KMS-11 (cell line): ENCODE measurements at regions not wholly inside any gene's neighbourhood (a gene's known extent, or its start where the extent isn't known, plus 50 kb on each side); places are given as distances from the start of the nearest gene placed in this dataset.

ENCODE experiments used
- H2AFZ ChIP-seq: fragments of 200-600 bp; sonication (generic); 2 replicates; pipeline ENCODE4 v1.6.1; 2016; ENCODE audit warnings: antibody characterized with exemption, mixed run types, low read depth
- H3K27ac ChIP-seq: fragments of 200-600 bp; sonication (generic); 2 replicates; pipeline ENCODE4 v1.6.1; 2016; ENCODE audit warnings: mild to moderate bottlenecking, mixed run types
- H3K27me3 ChIP-seq: fragments of 200-600 bp; sonication (generic); 2 replicates; pipeline ENCODE4 v1.6.1; 2017; ENCODE audit warnings: mild to moderate bottlenecking, low read depth, mixed run types, moderate library complexity; ENCODE audit not compliant: insufficient read depth
- H3K36me3 ChIP-seq: fragments of 200-600 bp; sonication (generic); 2 replicates; pipeline ENCODE4 v1.6.1; 2017; ENCODE audit warnings: mild to moderate bottlenecking, mixed run types; ENCODE audit not compliant: insufficient read depth
- H3K4me1 ChIP-seq: fragments of 200-600 bp; sonication (generic); 2 replicates; pipeline ENCODE4 v1.6.1; 2016; ENCODE audit warnings: mild to moderate bottlenecking, low read depth, mixed run types; ENCODE audit not compliant: poor library complexity, severe bottlenecking
- H3K4me2 ChIP-seq: fragments of 200-600 bp; sonication (generic); 2 replicates; pipeline ENCODE4 v1.7.0; 2016; ENCODE audit warnings: mild to moderate bottlenecking, mixed run types
- H3K4me3 ChIP-seq: fragments of 200-600 bp; sonication (generic); IDR thresholded peaks from 2 replicates; pipeline ENCODE4 v1.6.1; 2017; ENCODE audit warnings: low read depth, low read length, mixed read lengths; ENCODE audit not compliant: insufficient read depth
- H3K79me2 ChIP-seq: fragments of 200-600 bp; sonication (generic); 2 replicates; pipeline ENCODE4 v1.6.1; 2016; ENCODE audit warnings: low read depth, mixed run types; ENCODE audit not compliant: insufficient read depth
- H3K9ac ChIP-seq: fragments of 200-600 bp; sonication (generic); 2 replicates; pipeline ENCODE4 v1.6.1; 2016; ENCODE audit warnings: mild to moderate bottlenecking, mixed run types
- H4K20me1 ChIP-seq: fragments of 200-600 bp; sonication (generic); 2 replicates; pipeline ENCODE4 v1.6.1; 2016; ENCODE audit warnings: mild to moderate bottlenecking, mixed run types; ENCODE audit not compliant: insufficient read depth
- CTCF ChIP-seq: fragments of 200-600 bp; sonication (generic); conservative IDR thresholded peaks from 2 replicates; pipeline ENCODE4 v1.6.1; 2017; ENCODE audit warnings: low read depth, mild to moderate bottlenecking, antibody characterized with exemption, low read length, moderate library complexity, mixed read lengths

- no peak overlapping the region for H3K27ac ChIP-seq
- H3K9ac ChIP-seq, result no peak overlapping the region
- no peak for TF ChIP-seq CTCF
- H3K79me2 ChIP-seq, result no peaks in the 10 kb centered on the region
- no peaks in the 10 kb centered on the region for H3K36me3 ChIP-seq
- H3K4me2 ChIP-seq, result no peak overlapping the region
- H3K4me1 ChIP-seq, result no peaks in the 10 kb centered on the region
- no peak overlapping the region for H2AFZ ChIP-seq
- H4K20me1 ChIP-seq, result no peaks in the 10 kb centered on the region
- H3K27me3 ChIP-seq, result no peaks in the 10 kb centered on the region
- no peak overlapping the region for H3K4me3 ChIP-seq
These were observed 140.8 kb downstream of the HMHB1 start for GRCh38 chr5:143952809-143953208.

- Histone ChIP-seq H3K27me3 (no peaks in the 10 kb centered on the region), H4K20me1 (no peaks in the 10 kb centered on the region), H3K79me2 (no peaks in the 10 kb centered on the region), H3K9ac (no peak overlapping the region), H2AFZ (no peak overlapping the region), H3K4me3 (no peak overlapping the region), H3K4me1 (no peaks in the 10 kb centered on the region), H3K4me2 (no peak overlapping the region), H3K27ac (no peak overlapping the region), H3K36me3 (no peaks in the 10 kb centered on the region)
- no peak for TF ChIP-seq CTCF
These were observed 141.9 kb downstream of the HMHB1 start for GRCh38 chr5:143953851-143954250.

- Histone ChIP-seq H2AFZ (no peak overlapping the region), H3K27me3 (no peaks in the 10 kb centered on the region), H3K79me2 (no peaks in the 10 kb centered on the region), H3K4me3 (no peak overlapping the region), H3K9ac (no peak overlapping the region), H3K4me1 (no peaks in the 10 kb centered on the region), H4K20me1 (no peaks in the 10 kb centered on the region), H3K4me2 (no peak overlapping the region), H3K36me3 (no peaks in the 10 kb centered on the region), H3K27ac (no peak overlapping the region)
- TF ChIP-seq CTCF, result no peak
These were observed 143.2 kb downstream of the HMHB1 start for GRCh38 chr5:143955141-143955540.

- peak; percentile 60 for TF ChIP-seq CTCF
- Histone ChIP-seq H3K4me2 (no peak overlapping the region), H3K9ac (no peak overlapping the region), H3K4me3 (no peak overlapping the region), H3K36me3 (no peaks in the 10 kb centered on the region), H2AFZ (no peak overlapping the region), H4K20me1 (no peaks in the 10 kb centered on the region), H3K27ac (no peak overlapping the region), H3K27me3 (no peaks in the 10 kb centered on the region), H3K4me1 (no peaks in the 10 kb centered on the region), H3K79me2 (no peaks in the 10 kb centered on the region)
These were observed 145.5 kb downstream of the HMHB1 start for GRCh38 chr5:143957455-143957854.

- H3K9ac ChIP-seq, result no peak overlapping the region
- no peaks in the 10 kb centered on the region for H3K4me1 ChIP-seq
- no peak overlapping the region for H3K4me2 ChIP-seq
- no peak overlapping the region for H2AFZ ChIP-seq
- no peak overlapping the region for H3K27ac ChIP-seq
- H3K36me3 ChIP-seq, result no peaks in the 10 kb centered on the region
- no peak overlapping the region for H3K4me3 ChIP-seq
- TF ChIP-seq CTCF, result no peak
- H3K79me2 ChIP-seq, result no peaks in the 10 kb centered on the region
- no peaks in the 10 kb centered on the region for H3K27me3 ChIP-seq
- no peaks in the 10 kb centered on the region for H4K20me1 ChIP-seq
These were observed 150.2 kb downstream of the HMHB1 start for GRCh38 chr5:143962201-143962600.
